ENCODE measurements at regions not wholly inside any gene's neighbourhood (a gene's known extent, or its start where the extent isn't known, plus 50 kb on each side); places are given as distances from the start of the nearest gene placed in this dataset.
"Not testable (repeated sequence)": the region's sequence is repeated elsewhere in the genome, so short reads cannot be mapped to it uniquely, and the experiment has no call there.

GRCh38 chr9:19913151-19913550 is 124.3 kb upstream of the SLC24A2 start:
- Histone ChIP-seq H3K36me3 (ENCODE audit: control insufficient read depth, insufficient read depth, low read length) (no peaks in the 10 kb centered on the region), H3K27me3 (ENCODE audit: control insufficient read depth, insufficient read depth, low read length) (no peaks in the 10 kb centered on the region), H3K4me3 (ENCODE audit: low read depth, low read length) (no peak overlapping the region), H3K4me1 (no peaks in the 10 kb centered on the region), H2AFZ (no peak overlapping the region), H3K79me2 (no peaks in the 10 kb centered on the region), H3K9ac (no peak overlapping the region), H3K27ac (no peak overlapping the region), H3K4me2 (ENCODE audit: low read length) (no peak overlapping the region), H3K9me3 (ENCODE audit: control insufficient read depth, low read length) (no peaks in the 10 kb centered on the region)
- TF ChIP-seq CTCF (IDR thresholded peaks at IDR 0.05) = no peak

GRCh38 chr9:19903076-19903475 is 114.2 kb upstream of the SLC24A2 start:
- Histone ChIP-seq H3K4me3 (ENCODE audit: low read depth, low read length) (no peak overlapping the region), H3K27ac (no peak overlapping the region), H3K36me3 (ENCODE audit: control insufficient read depth, insufficient read depth, low read length) (no peaks in the 10 kb centered on the region), H3K9ac (no peak overlapping the region), H3K4me2 (ENCODE audit: low read length) (no peak overlapping the region), H3K4me1 (no peaks in the 10 kb centered on the region), H3K79me2 (no peaks in the 10 kb centered on the region), H3K9me3 (ENCODE audit: control insufficient read depth, low read length) (no peaks in the 10 kb centered on the region), H3K27me3 (ENCODE audit: control insufficient read depth, insufficient read depth, low read length) (no peaks in the 10 kb centered on the region), H2AFZ (no peak overlapping the region)
- TF ChIP-seq CTCF (IDR thresholded peaks at IDR 0.05) = no peak

GRCh38 chr9:19901586-19901985 is 112.7 kb upstream of the SLC24A2 start:
- Histone ChIP-seq H3K4me2 (ENCODE audit: low read length) (no peak overlapping the region), H2AFZ (no peak overlapping the region), H3K4me3 (ENCODE audit: low read depth, low read length) (no peak overlapping the region), H3K4me1 (no peaks in the 10 kb centered on the region), H3K36me3 (ENCODE audit: control insufficient read depth, insufficient read depth, low read length) (no peaks in the 10 kb centered on the region), H3K79me2 (no peaks in the 10 kb centered on the region), H3K27me3 (ENCODE audit: control insufficient read depth, insufficient read depth, low read length) (no peaks in the 10 kb centered on the region), H3K27ac (no peak overlapping the region), H3K9me3 (ENCODE audit: control insufficient read depth, low read length) (no peaks in the 10 kb centered on the region), H3K9ac (no peak overlapping the region)
- TF ChIP-seq CTCF (IDR thresholded peaks at IDR 0.05) = no peak

- H3K4me1 ChIP-seq = peaks cover 5% of the 10 kb centered on the region
- H3K36me3 ChIP-seq (ENCODE audit: control insufficient read depth, insufficient read depth, low read length) = no peaks in the 10 kb centered on the region
- H2AFZ ChIP-seq = no peak overlapping the region
- H3K27ac ChIP-seq = no peak overlapping the region
- no peak for TF ChIP-seq CTCF (IDR thresholded peaks at IDR 0.05)
- no peaks in the 10 kb centered on the region for H3K9me3 ChIP-seq (ENCODE audit: control insufficient read depth, low read length)
- H3K27me3 ChIP-seq (ENCODE audit: control insufficient read depth, insufficient read depth, low read length) = no peaks in the 10 kb centered on the region
- H3K79me2 ChIP-seq = no peaks in the 10 kb centered on the region
- no peak overlapping the region for H3K4me2 ChIP-seq (ENCODE audit: low read length)
- no peak overlapping the region for H3K4me3 ChIP-seq (ENCODE audit: low read depth, low read length)
- no peak overlapping the region for H3K9ac ChIP-seq
These were observed 107.3 kb upstream of the SLC24A2 start for GRCh38 chr9:19896161-19896560.

DNA sequence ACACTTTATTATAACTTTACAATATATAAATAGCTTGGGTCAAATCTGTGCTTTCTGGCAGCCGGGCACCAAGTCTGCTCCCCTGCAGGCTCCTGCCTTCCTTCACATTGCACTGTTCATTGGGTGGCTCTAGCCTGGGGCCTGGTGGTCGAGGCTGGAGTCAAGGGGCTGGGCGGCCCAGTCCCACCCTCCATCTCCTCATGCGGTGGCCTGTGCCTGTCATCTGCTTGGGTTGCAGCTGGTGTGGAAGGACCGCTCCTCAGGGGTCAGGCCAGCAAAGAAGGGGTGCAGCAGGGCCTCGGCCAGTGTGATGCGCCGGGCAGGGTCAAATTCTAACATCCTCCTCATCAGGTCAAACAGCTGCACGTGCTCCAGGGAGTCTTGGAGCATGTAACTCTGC is 106.7 kb upstream of the SLC24A2 start:
- H3K4me2 ChIP-seq (ENCODE audit: low read length); H3K4me3 ChIP-seq (ENCODE audit: low read depth, low read length); H2AFZ ChIP-seq; H3K4me1 ChIP-seq; H3K36me3 ChIP-seq (ENCODE audit: control insufficient read depth, insufficient read depth, low read length); H3K27ac ChIP-seq; H3K27me3 ChIP-seq (ENCODE audit: control insufficient read depth, insufficient read depth, low read length); H3K79me2 ChIP-seq; H3K9ac ChIP-seq; H3K9me3 ChIP-seq (ENCODE audit: control insufficient read depth, low read length): not testable (repeated sequence)
